CD4-positive, alpha-beta T cell treated with Interferon alpha-2 for 1 hour (primary cell): ENCODE measurements at regions not wholly inside any gene's neighbourhood (a gene's known extent, or its start where the extent isn't known, plus 50 kb on each side); places are given as distances from the start of the nearest gene placed in this dataset.
"Not testable (repeated sequence)": the region's sequence is repeated elsewhere in the genome, so short reads cannot be mapped to it uniquely, and the experiment has no call there.

Experiments
- DNase-seq, 2 donors: peaks; one replicate each; pipeline ENCODE4 v3.0.0-alpha.2; 2020 to 2022

DNA sequence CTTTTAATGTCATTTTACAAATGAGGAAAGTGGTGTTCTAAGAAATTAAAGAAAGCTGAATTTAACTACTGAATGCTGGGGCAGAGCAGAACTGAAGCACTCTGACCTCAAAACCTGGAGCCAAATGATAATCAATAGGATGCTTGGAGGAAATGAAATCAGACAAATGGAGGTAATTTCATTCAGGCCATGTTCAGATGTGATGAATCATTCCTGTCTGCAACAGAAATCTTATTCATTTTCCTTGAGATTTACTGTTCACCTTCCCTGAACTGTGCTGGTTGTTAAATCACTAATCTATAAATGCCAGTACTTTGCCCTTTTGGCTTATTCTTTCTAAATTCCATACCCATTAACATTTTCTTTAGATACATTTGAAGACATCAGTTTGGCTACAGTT is 85.6 kb upstream of the SNX7 start:
- no peak for DNase-seq

DNA sequence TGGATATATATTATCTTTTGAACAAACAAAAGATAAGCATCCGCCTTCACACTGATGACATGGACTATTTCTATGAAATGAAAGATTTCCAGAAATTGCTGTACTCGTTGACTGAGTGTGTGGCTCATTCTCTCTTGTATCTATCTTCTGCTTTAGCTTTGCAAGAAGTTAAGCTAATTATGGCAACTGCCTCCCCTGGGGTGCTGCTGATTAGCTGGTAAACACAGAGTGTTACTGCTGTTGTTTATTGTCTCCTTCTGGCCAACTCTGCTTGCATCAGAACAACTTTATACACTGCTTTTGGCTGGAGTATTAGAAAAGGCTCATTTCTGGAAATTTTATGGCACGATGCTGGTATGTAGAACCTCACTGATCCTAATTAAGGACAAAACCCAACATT is 95.6 kb upstream of the SNX7 start:
- DNase-seq = no peak

GRCh38 chr1:98559291-98559690 is 102.2 kb upstream of the SNX7 start:
- no peak for DNase-seq

- no peak for DNase-seq
Measured at GRCh38 chr1:98557895-98558294, 103.6 kb upstream of the SNX7 start.

- no peak for DNase-seq
Measured at GRCh38 chr1:98556521-98557158, 104.9 kb upstream of the SNX7 start.

DNA sequence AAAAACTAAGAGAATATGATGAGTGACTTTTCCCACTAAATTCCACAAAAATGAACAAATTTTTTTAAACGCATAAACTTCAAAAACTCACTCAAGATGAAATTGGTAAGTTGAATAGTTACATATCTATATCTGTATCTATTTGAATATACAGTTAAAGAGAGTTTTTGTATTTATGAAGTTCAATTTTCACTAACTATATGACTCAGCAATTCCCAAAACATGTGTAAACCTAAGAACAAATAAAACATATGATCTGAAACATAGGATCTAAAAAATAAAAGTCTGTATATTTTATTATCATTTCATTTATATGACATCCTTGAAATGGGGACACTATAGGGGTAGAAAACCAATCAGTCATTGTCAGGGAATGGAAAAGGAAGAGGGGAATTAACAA is 105.7 kb upstream of the SNX7 start:
- DNase-seq = no peak

DNA sequence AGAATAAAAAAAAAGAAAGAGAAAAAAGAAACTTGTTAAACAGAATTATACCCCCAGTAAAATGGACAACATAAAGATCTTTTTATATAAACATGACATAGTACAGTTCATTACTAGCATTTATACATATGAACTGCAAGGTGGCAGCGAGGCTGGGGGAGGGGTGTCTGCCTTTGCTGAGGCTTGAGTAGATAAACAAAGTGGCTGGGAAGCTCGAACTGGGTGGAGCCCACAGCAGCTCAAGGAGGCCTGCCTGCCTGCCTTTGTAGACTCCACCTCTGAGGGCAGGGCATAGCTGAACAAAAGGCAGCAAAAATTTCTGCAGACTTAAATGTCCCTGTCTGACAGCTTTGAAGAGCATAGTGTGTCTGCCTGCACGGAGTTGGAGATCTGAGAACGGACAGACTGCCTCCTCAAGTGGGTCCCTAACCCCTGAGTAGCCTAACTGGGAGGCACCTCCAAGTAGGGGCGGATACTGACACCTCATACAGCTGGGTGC is 108.9 kb upstream of the SNX7 start:
- not testable (repeated sequence) for DNase-seq

DNA sequence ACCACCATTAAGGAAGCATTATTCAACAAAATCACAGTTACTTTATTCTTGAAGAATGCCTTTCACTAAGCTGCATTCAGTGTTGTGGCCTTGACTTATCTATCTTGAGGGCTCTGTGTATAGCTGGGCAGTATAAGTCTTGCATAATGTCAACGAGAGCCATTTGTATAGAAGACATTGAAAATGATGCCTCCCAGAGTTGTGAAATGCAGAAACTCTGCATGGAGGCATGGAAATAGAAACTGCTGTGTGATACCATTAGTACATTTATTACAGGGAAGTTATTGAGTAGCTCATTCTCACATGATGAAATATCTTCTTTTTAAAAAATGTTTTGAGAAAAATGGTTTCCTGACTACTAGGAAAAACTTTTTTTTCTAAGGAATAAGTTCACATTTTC is 111.4 kb upstream of the SNX7 start:
- DNase-seq = no peak

GRCh38 chr1:98546319-98546718 is 115.2 kb upstream of the SNX7 start:
- no peak for DNase-seq

DNA sequence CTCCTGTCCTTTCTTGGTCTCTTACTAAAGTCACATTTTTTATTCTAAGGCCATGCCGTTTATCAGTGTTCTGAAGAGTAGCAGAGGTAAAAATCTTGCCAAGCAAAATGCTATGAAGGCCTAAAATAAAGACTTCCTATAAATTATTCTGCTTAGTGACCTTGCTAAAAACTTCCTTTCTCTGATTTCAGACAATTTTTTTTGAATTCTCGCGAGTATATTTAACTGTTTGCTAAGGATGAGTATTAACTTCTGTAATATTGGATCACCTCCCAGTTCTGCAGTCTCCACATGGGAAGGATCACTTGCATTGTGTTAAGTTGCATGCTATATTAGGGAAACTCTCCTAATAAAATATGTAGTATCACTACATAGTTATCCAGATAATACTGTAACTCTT is 123.4 kb upstream of the SNX7 start:
- DNase-seq = no peak

GRCh38 chr1:98523256-98523655 is 138.3 kb upstream of the SNX7 start:
- no peak for DNase-seq

DNA sequence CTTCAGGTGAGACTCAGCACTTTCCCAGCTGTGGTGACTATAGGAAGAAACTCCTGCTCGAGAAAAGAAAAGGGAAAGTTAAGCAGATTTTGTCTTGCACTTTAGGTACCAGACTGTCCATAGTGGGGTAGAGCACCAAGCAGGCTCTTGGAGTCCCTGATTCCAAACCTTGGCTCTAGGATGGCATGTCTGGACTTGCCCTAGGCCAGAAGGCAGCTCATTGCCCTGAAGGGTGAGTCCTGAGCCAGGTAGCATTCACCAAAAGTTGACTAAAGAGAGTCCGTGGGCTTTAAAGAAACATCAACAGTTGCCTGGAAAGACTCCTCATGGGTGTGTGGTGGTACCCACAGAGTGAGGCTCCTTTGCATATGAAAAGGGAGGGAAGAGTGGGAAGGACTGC is 145.2 kb upstream of the SNX7 start:
- DNase-seq = no peak

DNA sequence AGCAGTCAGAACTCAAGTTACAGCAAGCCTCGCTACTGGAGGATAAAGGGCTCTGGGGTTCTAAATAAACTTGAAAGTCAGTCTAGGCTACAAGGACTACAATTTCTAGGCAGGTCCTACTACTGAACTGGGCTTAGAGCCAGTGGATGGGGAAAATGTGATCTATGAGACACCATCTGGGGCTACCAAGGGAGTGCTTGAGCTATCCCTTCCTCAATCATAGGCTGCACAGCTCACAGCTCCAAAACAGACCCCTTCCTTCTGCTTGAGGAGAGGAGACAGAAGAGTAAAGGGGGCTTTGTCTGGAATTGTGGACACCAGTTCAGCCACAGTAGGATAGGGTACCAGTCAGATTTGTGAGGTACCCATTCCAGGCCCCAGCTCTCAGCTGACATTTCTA is 145.8 kb upstream of the SNX7 start:
- no peak for DNase-seq

DNA sequence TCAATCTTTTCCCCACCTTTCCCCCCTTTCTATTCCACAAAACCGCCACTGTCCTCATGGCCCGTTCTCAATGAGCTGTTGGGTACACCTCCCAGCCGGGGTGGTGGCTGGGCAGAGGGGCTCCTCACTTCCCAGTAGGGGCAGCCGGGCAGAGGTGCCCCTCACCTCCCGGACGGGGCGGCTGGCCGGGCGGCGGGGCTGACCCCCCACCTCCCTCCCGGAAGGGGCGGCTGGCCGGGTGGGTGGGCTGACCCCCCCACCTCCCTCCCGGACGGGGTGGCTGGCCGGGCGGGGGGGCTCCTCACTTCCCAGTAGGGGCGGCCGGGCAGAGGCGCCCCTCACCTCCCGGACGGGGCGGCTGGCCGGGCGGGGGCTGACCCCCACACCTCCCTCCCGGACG is 149.3 kb upstream of the SNX7 start:
- not testable (repeated sequence) for DNase-seq

- no peak for DNase-seq
Measured at GRCh38 chr1:98503771-98504170, 157.8 kb upstream of the SNX7 start.

GRCh38 chr1:98502937-98503336 is 158.6 kb upstream of the SNX7 start:
- DNase-seq = no peak

- no peak for DNase-seq
Measured at GRCh38 chr1:98500324-98500723, 161.2 kb upstream of the SNX7 start.

GRCh38 chr1:98498651-98499050 is 162.9 kb upstream of the SNX7 start:
- DNase-seq = no peak

GRCh38 chr1:98497497-98497896 is 164.0 kb upstream of the SNX7 start:
- DNase-seq = no peak

GRCh38 chr1:98496256-98496995 is 165.1 kb upstream of the SNX7 start:
- DNase-seq = no peak

GRCh38 chr1:98493469-98493868 is 168.1 kb upstream of the SNX7 start:
- no peak for DNase-seq

DNA sequence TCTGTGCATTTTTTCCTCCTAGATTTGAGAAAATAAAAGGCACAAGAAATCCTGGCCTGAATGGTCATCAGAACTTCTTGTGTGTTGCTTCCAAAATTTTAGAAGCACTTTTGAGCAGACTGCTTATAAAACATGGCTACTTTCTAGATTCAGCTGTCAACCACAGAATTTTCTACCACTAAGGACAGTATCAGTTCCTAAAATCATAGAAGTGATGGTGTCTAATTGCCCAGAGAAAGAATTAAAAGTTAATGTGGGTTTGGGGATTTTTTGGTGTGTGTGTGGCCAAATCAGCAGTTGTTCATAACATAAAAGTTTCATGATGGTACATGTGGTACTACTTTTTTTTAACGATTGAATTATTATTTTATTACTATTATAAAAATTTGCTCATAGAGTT is 171.4 kb upstream of the SNX7 start:
- no peak for DNase-seq

GRCh38 chr1:98487620-98488019 is 173.9 kb upstream of the SNX7 start:
- DNase-seq = no peak

DNA sequence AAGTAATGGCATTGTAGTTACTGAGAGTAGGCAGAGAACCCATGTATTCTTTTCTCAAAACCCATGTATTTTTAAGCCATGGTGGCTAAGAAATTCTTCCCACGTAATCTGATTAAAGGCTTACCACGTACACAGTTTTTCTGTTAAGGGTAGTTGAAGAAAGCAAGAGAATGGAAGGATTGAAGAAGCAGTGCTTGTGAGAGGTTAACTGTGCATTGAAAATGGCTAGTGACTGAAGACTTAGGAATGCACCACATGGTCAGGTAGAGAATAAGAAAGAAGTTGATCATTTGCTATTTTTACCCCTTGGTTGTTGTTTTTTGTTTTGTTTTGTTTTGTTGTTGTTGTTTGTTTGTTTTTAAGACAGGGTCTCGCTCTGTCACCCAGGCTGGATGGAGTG is 178.9 kb upstream of the SNX7 start:
- no peak for DNase-seq

DNA sequence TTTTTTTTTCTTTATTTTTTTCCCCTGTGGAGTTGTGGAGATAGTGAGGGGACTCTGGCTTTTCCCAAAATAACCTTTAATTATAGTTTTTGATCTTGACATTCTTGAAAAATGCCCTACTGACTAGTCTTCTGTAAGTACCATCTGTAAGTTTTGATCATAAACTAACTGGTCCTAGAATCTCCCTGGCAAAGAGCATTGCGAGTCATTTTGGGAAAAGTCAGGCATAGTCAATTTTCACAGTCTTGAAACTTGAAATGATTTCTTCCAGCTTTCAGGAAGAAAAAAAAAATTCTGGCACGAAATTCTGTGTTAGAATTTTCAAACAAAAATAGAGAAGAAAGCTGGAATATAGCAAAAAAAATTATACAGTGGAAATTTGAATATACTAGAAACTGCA is 181.2 kb upstream of the SNX7 start:
- no peak for DNase-seq
